ENCODE measurements at regions not wholly inside any gene's neighbourhood (a gene's known extent, or its start where the extent isn't known, plus 50 kb on each side); places are given as distances from the start of the nearest gene placed in this dataset.

DNA sequence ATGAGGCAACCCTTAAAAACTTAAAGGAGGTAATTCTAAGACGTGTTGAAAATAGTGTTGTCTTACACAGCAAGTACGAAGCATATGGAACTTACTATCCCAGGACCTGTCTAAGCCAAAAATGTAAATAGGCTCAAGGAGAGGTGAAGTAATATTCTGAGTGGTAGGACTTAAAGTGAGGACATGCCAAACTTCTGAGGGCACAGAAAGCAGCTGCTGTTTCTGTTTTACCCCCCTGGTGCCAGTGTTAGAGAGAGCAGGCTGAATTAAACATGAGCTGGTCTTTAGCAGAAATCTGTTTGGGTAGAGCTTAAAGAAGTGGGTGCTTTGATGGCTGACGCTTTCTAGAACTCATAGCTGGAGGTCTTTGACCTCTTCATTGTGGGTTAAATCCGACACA, 149.7 kb upstream of the NPHP3 start:
- TF ChIP-seq POLR2A (IDR thresholded peaks at IDR 0.05; ENCODE audit: low read depth, low read length), result no peak
- DNase-seq (ENCODE audit: insufficient read length, low spot score) (no peak), FAIRE-seq (no peak)

DNA sequence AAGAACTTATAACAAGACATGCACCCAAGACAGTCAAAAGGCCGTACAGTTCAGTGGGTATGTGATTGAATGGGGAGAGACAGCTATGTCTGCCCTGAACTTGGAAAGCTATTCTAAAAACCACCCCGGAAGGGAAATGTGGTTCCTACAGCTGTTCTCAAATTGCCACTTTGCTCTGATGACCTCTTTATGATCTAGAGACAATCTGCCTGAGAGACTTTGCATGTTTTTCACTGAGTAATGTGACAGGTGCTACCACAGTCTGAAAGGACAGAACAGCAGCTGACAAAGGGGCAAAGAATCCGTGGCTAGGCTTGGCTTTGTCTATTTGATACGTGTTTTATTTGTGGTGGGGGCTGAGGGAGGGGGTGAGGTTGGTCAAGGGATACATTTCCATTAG, 148.3 kb upstream of the NPHP3 start:
- DNase-seq (ENCODE audit: insufficient read length, low spot score) (no peak), FAIRE-seq (no peak)

DNA sequence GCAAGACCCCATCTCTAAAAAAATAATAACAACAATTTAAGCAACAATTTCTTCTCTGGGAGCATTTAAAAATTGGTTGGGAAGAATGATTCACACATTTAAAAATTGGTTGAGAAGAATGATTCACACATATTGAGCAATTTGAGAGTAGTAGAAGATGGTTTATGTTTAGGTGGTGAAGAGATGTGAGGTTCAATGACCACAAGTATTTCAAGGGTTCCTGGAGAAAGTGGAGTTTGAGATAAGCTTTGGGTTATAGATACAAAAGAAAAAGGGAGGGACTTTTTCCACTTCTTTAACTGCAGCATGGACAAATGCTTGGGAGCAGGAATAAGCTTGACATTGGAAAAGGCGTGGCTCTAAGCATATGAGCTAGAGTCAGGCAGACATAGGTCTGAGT, 145.7 kb upstream of the NPHP3 start:
- DNase-seq (ENCODE audit: insufficient read length, low spot score) (no peak), FAIRE-seq (no peak)
- TF ChIP-seq POLR2A (IDR thresholded peaks at IDR 0.05; ENCODE audit: low read depth, low read length), result no peak

More for the DNA sequence above, 148.3 kb upstream of the NPHP3 start:
- TF ChIP-seq POLR2A (IDR thresholded peaks at IDR 0.05; ENCODE audit: low read depth, low read length), result no peak

DNA sequence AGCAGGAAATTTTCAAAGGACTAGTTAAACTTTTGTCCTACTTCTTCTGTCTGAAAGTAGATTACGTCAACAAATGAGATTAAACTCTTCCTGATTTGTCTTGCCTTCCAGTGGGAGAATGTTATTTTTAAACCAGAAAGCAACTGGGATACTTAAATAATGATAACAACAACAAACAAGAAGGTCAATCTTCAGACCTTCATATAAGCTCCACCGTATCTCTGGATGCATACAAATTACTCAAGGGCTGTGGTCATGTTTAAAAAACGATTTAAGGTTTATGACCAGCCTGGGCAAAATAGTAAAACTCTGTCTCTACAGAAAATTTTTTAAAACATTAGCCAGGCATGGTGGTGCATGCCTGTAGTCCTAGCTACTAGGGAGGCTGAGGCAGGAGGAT, 145.3 kb upstream of the NPHP3 start:
- DNase-seq (ENCODE audit: insufficient read length, low spot score), result no peak
- no peak for TF ChIP-seq POLR2A (IDR thresholded peaks at IDR 0.05; ENCODE audit: low read depth, low read length)
- FAIRE-seq, result no peak

DNA sequence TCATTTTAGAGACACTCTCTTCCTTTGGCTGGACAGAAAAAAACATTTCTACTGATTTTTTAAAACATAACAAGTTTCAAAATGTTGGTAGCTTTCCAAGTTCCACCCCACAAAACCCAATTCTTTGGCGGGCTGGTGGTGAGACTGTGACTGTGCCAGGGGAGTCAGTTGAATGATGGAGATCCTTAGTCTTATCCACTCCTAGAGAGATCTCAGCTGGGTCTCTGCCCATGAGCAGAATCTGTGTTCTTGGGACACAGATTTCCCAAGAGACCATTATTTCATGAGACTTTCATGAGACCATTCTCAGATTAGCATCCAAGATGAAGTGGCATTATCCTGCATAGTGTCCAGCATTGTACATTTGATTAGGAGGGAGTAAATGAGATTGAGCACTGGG, 135.1 kb upstream of the NPHP3 start:
- no peak for FAIRE-seq
- no peak for DNase-seq (ENCODE audit: insufficient read length, low spot score)
- no peak for TF ChIP-seq POLR2A (IDR thresholded peaks at IDR 0.05; ENCODE audit: low read depth, low read length)

DNA sequence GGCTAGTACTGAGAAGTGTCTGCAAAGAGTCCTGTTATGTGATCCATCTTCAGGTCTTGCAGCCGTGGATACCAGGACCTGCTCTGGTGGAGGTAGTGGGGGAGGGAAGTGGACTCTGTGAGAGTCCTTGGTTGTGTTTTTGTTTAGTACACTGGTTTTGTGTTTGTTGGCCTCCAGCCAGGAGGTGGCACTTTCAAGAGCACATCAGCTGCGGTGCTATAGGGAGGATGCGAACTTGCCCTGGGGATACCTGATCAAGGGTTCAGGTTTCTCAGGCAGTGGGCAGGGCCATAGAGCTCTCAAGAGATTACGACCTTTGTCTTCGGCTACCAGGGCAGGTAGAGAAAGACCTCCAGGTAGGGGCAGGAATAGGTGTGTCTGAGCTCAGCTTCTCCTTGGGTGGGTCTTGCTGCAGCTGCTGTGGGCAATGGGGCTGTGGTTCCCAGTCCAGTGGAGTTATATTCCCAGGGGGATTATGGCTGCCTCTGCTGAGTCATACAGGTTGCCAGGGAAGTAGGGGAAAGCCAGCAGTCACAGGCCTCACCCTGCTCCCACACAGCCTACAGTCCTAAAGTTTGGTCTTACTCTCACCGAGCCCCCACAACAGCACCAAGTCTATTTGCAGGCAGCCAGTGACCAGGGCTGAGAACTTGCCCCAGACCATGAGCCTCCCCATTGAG, 132.8 kb upstream of the NPHP3 start:
- DNase-seq (ENCODE audit: insufficient read length, low spot score) (no peak), FAIRE-seq (no peak)

DNA sequence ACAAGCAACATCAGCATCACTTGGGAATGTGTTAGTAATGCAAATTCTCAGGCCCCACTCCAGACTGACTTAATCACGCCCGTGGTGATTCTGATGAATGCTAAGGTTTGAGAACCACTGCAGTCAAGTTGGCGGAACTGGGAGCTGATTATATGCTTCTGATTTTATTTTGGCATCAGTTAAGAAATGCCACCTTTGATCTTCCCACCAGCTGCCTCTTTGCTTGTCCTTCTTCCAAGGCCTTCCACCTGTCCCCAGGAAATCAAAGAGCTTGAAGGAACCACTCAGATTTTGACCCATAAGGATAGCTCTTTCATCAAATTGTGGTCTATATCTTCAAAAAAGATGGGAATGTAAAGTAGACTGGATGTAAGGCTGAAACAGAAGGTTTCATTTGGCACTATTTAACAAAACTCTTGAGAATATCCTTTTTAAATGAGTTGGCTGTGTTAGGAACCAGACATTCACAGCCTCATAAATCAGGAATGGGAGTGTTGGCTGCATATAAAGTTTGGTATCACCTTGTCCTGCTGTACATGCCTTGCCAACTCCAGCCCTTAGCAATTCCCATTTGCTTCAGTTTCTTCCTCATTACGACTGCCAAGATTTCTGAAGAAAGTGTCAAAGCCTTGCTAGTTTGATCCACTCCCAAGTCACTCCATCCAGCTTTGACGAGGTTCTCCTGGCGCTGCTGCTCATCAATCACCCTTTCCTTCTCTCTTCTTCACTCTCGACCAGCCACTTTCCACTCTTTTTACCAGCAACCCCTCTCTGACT, 125.8 kb upstream of the NPHP3 start:
- DNase-seq (ENCODE audit: insufficient read length, low spot score), result no peak
- no peak for FAIRE-seq
- TF ChIP-seq POLR2A (IDR thresholded peaks at IDR 0.05; ENCODE audit: low read depth, low read length), result no peak

More for the DNA sequence above, 132.8 kb upstream of the NPHP3 start:
- no peak for TF ChIP-seq POLR2A (IDR thresholded peaks at IDR 0.05; ENCODE audit: low read depth, low read length)

DNA sequence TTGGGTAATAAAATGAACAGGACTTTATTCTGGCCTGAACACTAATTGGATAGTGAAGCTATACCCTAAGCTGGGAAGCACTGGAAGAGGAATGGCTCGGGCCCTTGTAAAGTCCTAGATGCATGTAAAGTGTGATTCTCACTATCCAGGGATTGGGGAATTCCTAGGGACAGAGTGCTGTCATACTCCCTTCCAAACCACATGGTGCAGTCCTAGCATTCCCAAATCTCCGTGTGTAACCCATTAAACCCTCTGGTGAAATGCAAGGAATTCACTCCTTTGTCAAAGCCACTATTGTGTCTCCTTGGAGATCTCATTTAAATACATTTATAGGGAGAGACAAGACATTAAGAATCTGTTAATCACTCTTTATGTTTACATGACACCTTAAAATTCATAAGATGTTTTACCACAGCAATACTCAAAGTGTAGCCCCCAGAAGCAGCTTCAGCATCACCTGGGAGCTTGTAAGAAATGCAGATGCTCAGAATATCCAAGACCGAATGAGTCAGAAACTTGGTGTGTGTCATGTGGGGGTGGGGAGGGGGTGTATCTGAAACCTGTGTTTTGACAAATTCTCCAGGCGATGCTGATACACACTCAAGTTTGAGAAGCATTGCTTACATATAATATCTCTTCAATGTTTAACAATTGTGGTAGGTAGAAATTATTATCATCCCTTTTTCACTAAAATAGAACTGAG, 121.8 kb upstream of the NPHP3 start:
- no peak for TF ChIP-seq POLR2A (IDR thresholded peaks at IDR 0.05; ENCODE audit: low read depth, low read length)
- DNase-seq (ENCODE audit: insufficient read length, low spot score) (no peak), FAIRE-seq (no peak)

DNA sequence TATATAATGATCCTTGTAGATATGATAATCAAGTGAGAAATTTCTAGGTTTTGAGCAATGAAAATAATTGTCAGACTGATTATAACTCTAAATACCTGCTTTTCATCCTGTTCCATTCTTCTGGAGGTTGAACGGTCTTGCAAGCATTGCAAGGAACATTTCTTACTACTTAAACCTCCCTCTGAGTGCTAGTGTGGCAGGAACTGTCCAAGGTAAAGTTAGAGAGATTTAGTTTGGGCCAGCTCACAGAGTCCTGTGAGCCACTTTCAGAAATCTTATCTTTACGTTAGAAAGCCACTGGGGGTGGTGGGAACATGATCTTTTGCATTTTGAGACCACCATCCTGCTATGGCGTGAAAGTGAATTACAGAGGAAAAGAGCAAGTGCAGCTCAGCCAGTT, 121.1 kb upstream of the NPHP3 start:
- FAIRE-seq, result no peak
- no peak for TF ChIP-seq POLR2A (IDR thresholded peaks at IDR 0.05; ENCODE audit: low read depth, low read length)
- DNase-seq (ENCODE audit: insufficient read length, low spot score), result no peak

DNA sequence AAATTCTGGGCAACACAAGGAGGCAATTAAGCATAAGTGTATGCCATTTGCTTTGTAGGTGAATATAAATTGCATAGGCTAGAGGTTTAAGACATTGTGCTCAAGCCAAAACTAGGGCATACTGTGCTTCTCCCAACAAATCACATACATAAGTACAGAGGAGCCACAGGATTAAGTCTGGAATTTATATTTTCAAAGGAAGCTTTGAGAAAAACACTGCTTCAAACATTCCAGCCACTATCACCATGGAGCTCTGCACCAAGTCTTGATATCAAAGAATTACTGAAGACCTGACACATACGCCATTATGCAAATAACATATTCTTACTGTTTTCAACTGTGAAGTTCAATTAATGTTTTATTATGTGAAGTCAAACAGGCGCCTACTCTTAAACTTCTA, 119.4 kb upstream of the NPHP3 start:
- DNase-seq (ENCODE audit: insufficient read length, low spot score) (no peak), FAIRE-seq (no peak)
- no peak for TF ChIP-seq POLR2A (IDR thresholded peaks at IDR 0.05; ENCODE audit: low read depth, low read length)

DNA sequence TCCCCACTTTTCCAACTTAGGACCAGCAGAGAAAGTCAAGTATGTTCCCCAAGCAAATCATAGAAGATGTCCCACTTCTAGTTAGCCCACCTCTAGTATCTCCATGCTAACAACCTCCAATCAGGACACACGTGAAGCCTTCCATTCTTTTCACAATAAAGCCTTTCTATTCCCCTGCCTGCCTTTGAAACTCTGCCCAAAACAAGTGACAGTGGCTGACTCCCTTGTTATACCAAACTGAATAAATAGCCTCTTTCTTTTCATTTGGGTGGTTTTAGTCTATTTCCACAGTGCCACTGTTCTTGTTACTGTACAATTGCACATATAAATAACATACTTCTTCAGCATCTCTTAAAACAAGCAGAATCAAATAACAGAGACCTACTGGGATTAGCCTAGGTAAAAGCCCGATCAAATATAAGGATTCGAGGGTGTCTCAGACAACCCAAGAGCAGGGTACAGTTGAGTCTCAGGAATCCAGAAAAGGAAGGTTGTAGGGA, 118.0 kb upstream of the NPHP3 start:
- no peak for TF ChIP-seq POLR2A (IDR thresholded peaks at IDR 0.05; ENCODE audit: low read depth, low read length)
- DNase-seq (ENCODE audit: insufficient read length, low spot score) (no peak), FAIRE-seq (no peak)

DNA sequence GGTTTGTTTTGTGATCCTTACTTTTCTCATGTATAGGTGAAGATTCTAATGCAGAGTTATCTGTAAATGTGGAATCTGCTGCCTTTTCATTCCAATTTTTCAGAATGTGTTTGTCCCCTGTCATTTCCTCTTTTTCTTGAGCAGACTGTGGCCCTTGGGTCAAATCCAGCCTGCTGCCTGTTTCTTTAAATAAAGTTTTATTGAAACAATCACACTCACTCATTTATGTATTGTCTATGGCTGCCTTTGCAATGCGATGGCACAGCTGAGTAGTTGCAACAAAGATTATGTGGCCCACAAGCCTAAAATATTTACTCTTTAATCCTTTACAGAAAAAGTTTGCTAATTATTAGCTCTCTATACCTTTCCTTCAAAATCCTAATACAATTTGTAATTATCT, 116.3 kb upstream of the NPHP3 start:
- DNase-seq (ENCODE audit: insufficient read length, low spot score) (no peak), FAIRE-seq (no peak)
- no peak for TF ChIP-seq POLR2A (IDR thresholded peaks at IDR 0.05; ENCODE audit: low read depth, low read length)

DNA sequence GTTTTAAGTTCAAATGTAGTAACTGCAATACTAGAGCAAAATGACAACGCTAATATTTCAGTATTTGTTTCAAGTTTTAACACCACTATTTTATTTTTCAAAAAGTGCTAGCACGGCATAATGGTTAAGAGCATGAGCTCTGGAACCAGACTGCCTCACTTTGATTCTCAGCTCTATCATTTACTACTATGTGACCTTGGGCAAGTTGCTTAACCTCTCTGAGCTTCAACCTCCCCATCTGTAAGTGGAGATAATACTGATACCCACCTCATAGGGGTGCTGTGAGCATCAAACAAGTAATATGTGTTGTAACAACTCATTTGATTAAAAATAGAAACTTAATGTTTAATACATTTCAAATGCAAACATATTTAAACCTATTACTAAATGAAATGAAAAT, 115.4 kb upstream of the NPHP3 start:
- no peak for FAIRE-seq
- DNase-seq (ENCODE audit: insufficient read length, low spot score), result no peak
- no peak for TF ChIP-seq POLR2A (IDR thresholded peaks at IDR 0.05; ENCODE audit: low read depth, low read length)

DNA sequence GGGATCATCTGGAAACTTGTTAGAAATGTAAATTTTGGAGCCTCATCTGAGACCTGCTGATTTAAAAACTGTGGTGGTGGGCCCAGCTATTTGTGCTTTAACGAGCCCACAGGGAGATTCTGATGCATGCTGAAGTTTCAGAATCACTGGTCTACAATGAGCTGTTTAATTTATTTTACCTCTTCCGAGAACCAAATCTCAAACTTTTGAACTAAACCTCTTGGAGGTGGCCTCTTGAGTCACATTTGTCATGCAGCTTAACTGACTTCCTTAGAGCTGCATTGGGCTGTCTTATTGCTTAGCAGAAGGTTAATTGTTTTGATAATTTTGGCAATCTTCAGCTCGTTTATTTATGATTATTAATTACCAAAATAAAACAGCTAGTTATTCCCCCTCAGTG, 112.1 kb upstream of the NPHP3 start:
- FAIRE-seq (no peak), DNase-seq (ENCODE audit: insufficient read length, low spot score) (no peak)
- no peak for TF ChIP-seq POLR2A (IDR thresholded peaks at IDR 0.05; ENCODE audit: low read depth, low read length)

Measured in H54 (cell line).